ENCODE measurements at regions not wholly inside any gene's neighbourhood (a gene's known extent, or its start where the extent isn't known, plus 50 kb on each side); places are given as distances from the start of the nearest gene placed in this dataset.

GRCh38 chr10:108434559-108435252 lies 1270.2 kb upstream of the SORCS1 start:
- no peak for TF ChIP-seq CTCF (IDR thresholded peaks at IDR 0.05)
- no peak for TF ChIP-seq POLR2AphosphoS5 (IDR thresholded peaks at IDR 0.05)
- no peak for TF ChIP-seq POLR2A (IDR thresholded peaks at IDR 0.05; ENCODE audit: low read depth)
